Lower lobe of right lung (tissue), 2 donors: ENCODE measurements at regions not wholly inside any gene's neighbourhood (a gene's known extent, or its start where the extent isn't known, plus 50 kb on each side); places are given as distances from the start of the nearest gene placed in this dataset.

ENCODE experiments used
- ATAC-seq, 2 donors: fragments of 200-7000 bp; cut with Tn5 transposase; one replicate each; pipeline ENCODE4 v1.9.1; 2020 to 2022; ENCODE audit warnings: mild to moderate bottlenecking in 2 of 2, moderate library complexity in 2 of 2
- DNase-seq: peaks from one replicate; pipeline ENCODE4 v3.0.0-alpha.2; 2020
- H3K27ac ChIP-seq: fragments of 200-600 bp; one replicate; pipeline ENCODE4 v1.8.0; 2022
- H3K27me3 ChIP-seq: fragments of 200-600 bp; one replicate; pipeline ENCODE4 v1.8.0; 2022; ENCODE audit warnings: low read depth
- H3K36me3 ChIP-seq: fragments of 200-600 bp; one replicate; pipeline ENCODE4 v1.8.0; 2022; ENCODE audit warnings: mild to moderate bottlenecking
- H3K4me1 ChIP-seq: fragments of 200-600 bp; one replicate; pipeline ENCODE4 v1.8.0; 2022
- H3K4me3 ChIP-seq: fragments of 200-600 bp; one replicate; pipeline ENCODE4 v1.8.0; 2022; ENCODE audit warnings: mild to moderate bottlenecking
- H3K9me3 ChIP-seq: fragments of 200-600 bp; one replicate; pipeline ENCODE4 v1.8.0; 2022
- intact Hi-C: fragments of 100-400 bp; cut with DNase I; formaldehyde crosslinking; loops from one replicate; pipeline ENCODE4 v1.11.0; 2022
- TF ChIP-seq, protein P1 (sequence below): fragments of 200-600 bp; IDR thresholded peaks from one replicate; pipeline ENCODE4 v1.8.0; 2022; ENCODE audit warnings: antibody characterized with exemption, mild to moderate bottlenecking
- donor health status: DM: no; HTN: yes; CAD: no; lungs with severe emphysema.

DNA sequence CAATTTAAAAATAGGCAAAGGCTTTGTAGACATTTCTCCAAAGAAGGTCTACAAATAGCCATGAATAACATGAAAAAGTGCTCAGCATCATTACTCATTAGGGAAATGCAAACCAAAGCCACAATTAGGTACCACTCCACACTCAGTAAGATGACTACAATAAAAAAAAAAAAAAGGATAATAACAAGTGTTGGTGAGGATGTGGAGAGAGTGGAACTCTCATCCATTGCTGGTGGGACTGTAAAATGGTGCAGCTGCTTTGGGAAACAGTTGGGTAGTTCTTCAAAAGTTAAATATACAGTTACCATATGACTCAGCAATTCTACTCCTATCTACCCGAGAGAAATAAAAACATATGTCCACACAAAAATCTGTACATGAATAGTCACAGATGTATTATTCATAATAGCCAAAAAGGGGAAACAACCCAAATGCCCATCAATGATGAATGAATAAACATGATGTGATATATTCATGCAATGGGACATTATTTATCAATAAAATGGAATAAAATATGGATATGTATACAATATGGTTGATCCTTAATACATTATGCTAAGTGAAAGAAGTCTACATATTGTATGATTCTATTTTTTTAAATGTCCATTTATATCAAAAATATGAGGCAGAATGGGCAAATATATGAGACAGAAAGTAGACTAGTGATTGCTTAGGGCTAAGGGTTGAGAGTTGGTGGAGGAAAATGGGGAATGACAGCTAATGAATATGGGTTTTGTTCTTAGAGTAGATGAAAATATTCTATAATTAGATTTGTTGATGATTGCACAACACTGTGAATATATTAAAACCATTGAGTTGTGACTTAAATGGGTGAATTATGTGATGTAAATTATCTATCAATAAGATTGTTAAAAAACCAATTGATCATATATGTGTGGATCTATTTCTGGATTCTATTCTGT is 66.1 kb upstream of the SMAD3 start:
- TF ChIP-seq, protein P1, sequence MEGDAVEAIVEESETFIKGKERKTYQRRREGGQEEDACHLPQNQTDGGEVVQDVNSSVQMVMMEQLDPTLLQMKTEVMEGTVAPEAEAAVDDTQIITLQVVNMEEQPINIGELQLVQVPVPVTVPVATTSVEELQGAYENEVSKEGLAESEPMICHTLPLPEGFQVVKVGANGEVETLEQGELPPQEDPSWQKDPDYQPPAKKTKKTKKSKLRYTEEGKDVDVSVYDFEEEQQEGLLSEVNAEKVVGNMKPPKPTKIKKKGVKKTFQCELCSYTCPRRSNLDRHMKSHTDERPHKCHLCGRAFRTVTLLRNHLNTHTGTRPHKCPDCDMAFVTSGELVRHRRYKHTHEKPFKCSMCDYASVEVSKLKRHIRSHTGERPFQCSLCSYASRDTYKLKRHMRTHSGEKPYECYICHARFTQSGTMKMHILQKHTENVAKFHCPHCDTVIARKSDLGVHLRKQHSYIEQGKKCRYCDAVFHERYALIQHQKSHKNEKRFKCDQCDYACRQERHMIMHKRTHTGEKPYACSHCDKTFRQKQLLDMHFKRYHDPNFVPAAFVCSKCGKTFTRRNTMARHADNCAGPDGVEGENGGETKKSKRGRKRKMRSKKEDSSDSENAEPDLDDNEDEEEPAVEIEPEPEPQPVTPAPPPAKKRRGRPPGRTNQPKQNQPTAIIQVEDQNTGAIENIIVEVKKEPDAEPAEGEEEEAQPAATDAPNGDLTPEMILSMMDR, result no peak
- ATAC-seq (no peak), DNase-seq (no peak)
- no peaks in the 10 kb centered on the region for H3K36me3 ChIP-seq
- no peaks in the 10 kb centered on the region for H3K27me3 ChIP-seq
- H3K4me3 ChIP-seq, result no peak overlapping the region
- H3K9me3 ChIP-seq, result no peaks in the 10 kb centered on the region
- no peaks in the 10 kb centered on the region for H3K4me1 ChIP-seq
- H3K27ac ChIP-seq, result no peak overlapping the region
- intact Hi-C loops, result no loop called here

DNA sequence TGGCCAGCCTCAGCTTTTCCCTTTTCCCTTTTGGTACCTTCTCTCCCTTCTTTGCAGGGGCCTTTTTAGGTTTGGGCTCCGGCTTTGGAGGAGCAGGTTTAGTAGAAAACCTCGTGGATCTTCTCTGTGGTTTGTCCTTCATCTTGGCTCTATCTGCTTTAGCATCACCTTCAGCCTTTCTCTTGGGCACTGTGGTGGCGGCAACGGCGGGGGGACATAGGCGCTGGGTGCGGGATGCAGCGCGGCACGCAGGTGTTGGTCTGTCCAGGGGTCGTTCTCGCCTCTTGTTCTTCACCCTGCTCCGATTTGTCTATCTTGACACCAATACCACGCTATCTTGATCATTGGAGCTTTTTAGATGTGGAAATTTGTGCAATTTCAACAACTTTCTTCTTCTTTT is 64.5 kb upstream of the SMAD3 start:
- Histone ChIP-seq H3K9me3 (no peaks in the 10 kb centered on the region), H3K4me3 (no peak overlapping the region), H3K4me1 (no peaks in the 10 kb centered on the region), H3K36me3 (no peaks in the 10 kb centered on the region), H3K27me3 (no peaks in the 10 kb centered on the region), H3K27ac (no peak overlapping the region)
- intact Hi-C loops, result no loop called here
- ATAC-seq, result no peak
- no peak for DNase-seq
- TF ChIP-seq, protein P1, result no peak

DNA sequence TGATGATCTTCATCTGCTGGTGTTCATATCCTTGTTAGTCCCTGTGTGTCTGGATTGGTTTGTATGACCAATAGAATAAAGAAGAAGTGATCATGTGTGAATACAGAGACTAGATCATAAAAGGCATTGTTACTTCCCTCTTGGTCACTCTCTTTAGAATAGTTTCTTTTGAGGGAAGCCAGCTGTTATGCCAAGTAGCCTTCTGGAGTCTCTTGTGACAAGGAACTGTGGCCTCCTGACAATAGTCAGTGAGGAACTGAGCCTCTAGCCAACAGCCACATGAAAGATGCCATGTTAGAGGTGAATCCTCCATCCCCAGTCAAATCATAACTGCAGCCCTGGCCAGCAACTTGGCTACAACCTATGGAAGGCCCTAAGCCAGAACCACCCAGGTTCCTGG is 63.0 kb upstream of the SMAD3 start:
- ATAC-seq, result no peak
- Histone ChIP-seq H3K27ac (no peak overlapping the region), H3K4me3 (no peak overlapping the region), H3K36me3 (no peaks in the 10 kb centered on the region), H3K4me1 (no peaks in the 10 kb centered on the region), H3K9me3 (no peaks in the 10 kb centered on the region), H3K27me3 (no peaks in the 10 kb centered on the region)
- no peak for DNase-seq
- intact Hi-C loops, result no loop called here
- TF ChIP-seq, protein P1, result no peak

DNA sequence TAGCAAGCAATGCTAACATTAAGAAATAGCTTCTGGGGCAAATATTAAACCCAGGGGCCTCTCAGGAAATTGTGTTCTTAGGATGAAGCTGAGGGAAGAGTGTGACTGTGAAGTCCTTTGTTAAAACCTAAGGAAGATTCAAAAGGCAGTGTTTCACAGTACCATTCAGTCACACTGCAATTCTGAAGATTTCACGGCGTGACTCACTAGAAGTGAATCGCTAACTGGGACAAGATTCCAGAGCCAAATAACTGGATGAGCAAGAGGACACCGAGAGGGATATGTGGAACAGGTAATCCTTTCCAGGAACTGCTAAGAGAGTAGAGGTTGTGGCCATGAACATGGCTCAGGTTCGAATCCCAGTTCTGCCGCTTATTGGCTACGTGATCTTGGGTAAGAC is 61.8 kb upstream of the SMAD3 start:
- no peak for DNase-seq
- Histone ChIP-seq H3K4me1 (no peaks in the 10 kb centered on the region), H3K36me3 (no peaks in the 10 kb centered on the region), H3K27me3 (no peaks in the 10 kb centered on the region), H3K27ac (no peak overlapping the region), H3K4me3 (no peak overlapping the region), H3K9me3 (no peaks in the 10 kb centered on the region)
- no peak for ATAC-seq
- intact Hi-C loops, result no loop called here
- TF ChIP-seq, protein P1, result no peak

DNA sequence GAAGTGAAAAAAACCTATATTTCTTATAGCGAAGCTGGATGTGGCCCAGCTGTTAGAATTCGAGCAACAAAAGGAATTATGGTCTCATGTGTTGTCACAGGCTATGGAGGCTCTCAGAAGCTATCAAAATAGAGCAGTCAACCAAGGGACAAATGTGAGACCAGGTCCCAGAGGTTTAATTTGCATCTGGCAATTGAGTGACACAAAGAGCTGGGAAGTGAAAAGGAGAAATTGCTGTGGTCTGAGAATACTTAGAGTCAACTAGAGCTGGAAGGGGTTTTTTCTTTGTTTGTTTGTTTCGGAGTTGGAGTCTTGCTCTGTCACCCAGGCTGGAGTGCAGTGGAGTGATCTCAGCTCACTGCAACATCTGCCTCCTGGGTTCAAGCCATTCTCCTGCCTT is 61.3 kb upstream of the SMAD3 start:
- H3K4me1 ChIP-seq, result no peaks in the 10 kb centered on the region
- H3K27ac ChIP-seq, result no peak overlapping the region
- no peaks in the 10 kb centered on the region for H3K9me3 ChIP-seq
- intact Hi-C loops, result no loop called here
- TF ChIP-seq, protein P1, result no peak
- H3K4me3 ChIP-seq, result no peak overlapping the region
- DNase-seq, result no peak
- H3K27me3 ChIP-seq, result no peaks in the 10 kb centered on the region
- H3K36me3 ChIP-seq, result no peaks in the 10 kb centered on the region
- no peak for ATAC-seq
